GM11168 (cell line): ENCODE measurements at regions not wholly inside any gene's neighbourhood (a gene's known extent, or its start where the extent isn't known, plus 50 kb on each side); places are given as distances from the start of the nearest gene placed in this dataset.

Source experiments
- in situ Hi-C: fragments of 300-500 bp; cut with MboI; formaldehyde crosslinking; loops from one replicate; pipeline ENCODE4 v1.12.0; 2022; ENCODE audit warnings: low sequenced_read_pairs; ENCODE audit not compliant: unreplicated experiment

GRCh38 chr10:90167174-90168064 lies 466.0 kb downstream of the KIF20B start:
- in situ Hi-C loops: no loop called here

DNA sequence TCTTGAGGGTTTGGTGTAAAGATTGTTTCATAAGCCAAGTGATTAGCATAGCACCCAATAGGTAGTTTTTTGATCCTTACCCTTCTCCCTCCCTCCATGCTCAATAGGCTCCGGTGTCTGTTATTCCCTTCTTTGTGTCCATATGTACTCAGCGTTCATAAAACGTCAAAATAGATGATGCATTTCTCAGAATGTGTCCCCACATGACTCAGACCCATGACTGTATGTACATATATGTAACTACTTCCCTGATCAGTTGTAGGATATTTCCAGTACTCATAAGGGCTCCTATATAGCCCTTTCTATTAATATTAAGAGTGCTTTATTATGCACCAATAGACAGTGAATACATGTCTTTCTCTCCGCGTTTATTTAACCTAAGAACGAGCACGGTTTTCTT lies 466.9 kb downstream of the KIF20B start:
- in situ Hi-C loops: no loop called here

- in situ Hi-C loops: no loop called here
Observed at GRCh38 chr10:90171014-90171722, 469.8 kb downstream of the KIF20B start.

GRCh38 chr10:90174531-90174930 lies 473.1 kb downstream of the KIF20B start:
- in situ Hi-C loops: no loop called here

DNA sequence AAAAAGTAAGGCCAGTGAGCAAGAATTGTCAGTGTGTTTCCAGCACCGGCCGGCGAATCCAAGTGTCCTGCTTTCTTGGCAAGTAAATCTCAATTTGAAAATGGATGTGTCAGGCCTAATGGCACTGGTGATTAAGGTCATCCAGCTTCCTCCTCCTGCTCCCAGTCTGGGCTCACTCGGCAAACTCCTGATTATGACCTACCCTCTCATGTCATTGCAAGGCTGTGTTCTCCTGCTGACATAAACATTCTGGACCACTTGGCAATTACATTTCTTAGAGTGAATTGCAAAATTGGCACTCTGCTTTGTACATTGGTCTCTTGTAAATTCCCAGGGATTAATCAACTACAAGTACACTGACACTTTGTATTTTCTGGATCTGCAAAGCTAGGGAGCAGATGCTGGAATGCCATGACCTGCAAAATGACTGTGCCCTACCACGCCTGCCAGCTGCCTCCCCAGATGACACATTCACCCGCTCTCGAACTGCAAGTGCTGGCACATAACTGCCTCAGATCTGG lies 473.8 kb downstream of the KIF20B start:
- in situ Hi-C loops: no loop called here

DNA sequence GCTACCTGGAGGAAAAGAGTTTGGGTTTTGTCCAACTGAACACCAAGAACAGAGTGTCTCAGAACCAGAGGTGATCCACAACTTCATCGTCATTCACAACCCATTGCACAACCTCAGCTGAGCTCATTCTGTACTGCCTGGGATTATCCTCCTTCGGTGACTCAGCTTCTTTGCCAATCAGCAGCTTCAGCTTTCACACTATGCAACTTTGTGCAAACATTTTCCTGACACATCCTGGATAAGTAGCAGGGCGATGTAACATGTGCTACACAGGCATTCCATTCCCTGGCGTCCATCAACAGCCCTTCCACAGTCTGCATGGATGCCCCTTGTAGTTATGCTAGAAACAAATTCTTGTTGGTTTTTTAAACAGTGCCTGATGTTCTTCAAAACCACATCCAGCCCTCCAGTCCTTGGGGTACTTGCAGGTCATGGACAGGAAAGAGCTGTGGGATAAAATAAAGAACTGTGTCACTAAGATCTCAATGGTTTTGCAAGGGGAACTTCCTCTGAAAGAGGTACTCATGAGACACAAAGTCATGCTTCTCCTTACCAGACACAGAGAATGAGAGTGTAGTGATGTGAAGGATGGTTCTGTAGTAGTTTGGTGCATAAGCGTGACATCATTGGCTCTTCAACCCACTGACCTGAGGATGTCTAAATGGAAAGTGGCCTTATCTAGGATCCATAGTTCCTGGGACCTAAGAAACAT lies 478.5 kb downstream of the KIF20B start:
- in situ Hi-C loops: no loop called here

- in situ Hi-C loops: no loop called here
Observed at GRCh38 chr10:90180886-90181691, 479.7 kb downstream of the KIF20B start.

DNA sequence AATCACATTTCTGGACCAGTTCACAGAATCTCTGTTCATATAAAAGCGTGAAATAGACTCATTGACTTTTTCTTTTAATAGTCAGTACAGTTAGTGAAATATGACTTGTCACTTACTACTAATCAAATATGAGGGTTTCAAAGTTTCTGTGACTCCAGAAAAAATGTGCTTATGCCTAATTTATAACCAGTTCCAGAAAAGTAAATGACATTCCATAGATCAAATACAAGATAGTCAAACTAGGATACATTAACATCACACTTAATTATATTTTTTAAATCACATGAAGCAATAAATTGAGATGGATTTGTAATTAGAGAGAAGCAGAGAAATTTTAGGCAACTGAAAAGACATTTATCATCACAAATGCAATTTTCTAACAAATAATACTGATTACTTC lies 491.4 kb downstream of the KIF20B start:
- in situ Hi-C loops: no loop called here

DNA sequence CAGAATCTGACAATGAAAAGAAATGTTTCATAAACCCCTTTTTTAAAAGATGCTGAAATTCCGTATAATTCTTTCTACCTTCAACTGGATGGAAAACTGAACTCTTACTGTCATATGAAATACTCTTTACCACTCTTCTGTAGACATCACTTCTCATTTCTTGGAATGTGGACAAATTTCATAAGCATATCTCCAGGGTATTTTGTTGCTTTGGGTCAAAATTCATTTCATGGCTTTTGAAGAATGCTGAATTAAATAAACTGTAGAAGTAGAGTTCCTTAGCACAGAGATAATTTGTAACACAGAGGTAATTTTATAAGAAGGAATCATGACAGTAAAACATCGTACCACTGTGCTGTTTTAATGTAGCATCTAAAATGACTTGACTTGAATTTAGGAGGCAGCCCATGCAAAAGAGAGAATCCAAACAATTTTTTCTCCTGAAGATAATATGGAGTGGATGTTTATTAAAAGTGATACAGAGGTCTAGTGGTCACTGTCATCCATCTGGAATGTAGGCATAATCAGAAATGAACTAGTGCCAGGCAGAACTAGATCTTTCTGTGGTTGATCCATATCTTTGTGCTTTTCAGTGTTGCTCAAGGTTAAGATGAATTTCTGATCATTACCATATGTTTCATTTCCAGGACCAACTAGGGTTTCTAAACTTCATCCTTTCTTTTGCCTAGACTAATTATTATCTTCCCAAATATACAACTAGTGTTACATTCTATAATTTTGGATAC lies 492.0 kb downstream of the KIF20B start:
- in situ Hi-C loops: no loop called here

DNA sequence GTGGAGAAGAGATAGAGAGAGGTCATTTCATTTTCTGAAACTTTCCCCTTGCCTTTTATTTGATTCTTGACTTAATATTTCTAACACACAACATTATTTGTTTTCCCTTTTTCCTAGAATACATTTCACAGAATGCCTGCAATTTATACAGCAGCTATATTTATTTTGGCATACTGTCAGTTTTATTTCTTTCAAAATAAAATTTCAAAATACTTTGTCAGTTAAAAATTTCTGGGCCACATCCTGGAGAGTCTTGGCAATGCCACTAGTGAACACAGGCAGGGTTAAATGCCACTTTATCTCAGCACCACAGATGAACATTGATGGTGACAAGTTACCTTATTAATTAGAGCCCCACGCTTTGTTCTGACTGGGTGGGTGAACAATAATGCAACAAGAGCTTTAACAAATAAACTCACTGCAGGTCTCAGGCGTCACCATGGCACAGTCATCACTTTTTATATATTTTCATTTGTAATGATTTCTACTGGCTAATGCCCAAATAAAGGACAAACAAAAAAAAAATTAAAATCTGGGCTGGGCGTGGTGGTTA lies 494.0 kb downstream of the KIF20B start:
- in situ Hi-C loops: no loop called here

- in situ Hi-C loops: no loop called here
Observed at GRCh38 chr10:90197766-90198165, 496.4 kb downstream of the KIF20B start.

GRCh38 chr10:90199093-90199492 lies 497.7 kb downstream of the KIF20B start:
- in situ Hi-C loops: no loop called here

- in situ Hi-C loops: no loop called here
Observed at GRCh38 chr10:90199513-90199912, 498.1 kb downstream of the KIF20B start.

DNA sequence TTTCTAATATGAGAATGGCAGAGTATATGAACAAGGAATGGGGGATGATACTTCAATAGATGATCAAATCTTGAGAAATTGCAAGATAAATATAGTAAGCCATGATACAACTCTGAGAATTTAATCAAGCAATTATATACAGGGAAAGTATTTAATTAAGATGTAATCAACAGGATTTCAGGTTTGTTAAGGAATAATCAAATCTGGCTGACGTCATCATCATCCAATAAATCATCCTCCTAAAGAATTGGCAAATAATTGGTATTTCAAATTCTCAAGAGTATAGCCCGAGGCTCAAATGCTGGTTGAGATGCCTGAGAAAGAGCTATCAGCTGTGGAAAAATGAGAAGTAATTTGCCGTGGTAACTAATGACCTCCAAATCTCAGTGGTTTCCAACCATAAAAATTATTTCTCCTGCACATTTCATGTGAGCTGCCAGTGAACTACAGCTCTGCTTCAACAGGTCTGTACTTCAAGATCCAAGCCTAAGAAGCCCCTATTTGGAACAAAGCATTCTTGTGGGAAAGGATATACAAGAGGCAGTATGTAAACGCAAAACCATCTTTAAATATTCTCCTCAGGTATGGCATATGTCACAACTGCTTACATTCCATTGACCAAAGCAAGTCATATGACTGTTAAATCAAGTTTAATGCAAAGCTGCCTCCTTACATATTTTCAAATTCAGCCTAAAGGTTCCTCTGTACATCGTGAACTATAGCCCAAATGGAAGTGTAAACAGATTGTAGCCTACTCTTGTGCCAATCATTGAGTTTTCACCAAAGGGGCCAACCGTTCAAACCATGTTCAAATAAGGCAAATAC lies 503.0 kb downstream of the KIF20B start:
- in situ Hi-C loops: no loop called here

- in situ Hi-C loops: no loop called here
Observed at GRCh38 chr10:90204956-90205314, 503.5 kb downstream of the KIF20B start.

DNA sequence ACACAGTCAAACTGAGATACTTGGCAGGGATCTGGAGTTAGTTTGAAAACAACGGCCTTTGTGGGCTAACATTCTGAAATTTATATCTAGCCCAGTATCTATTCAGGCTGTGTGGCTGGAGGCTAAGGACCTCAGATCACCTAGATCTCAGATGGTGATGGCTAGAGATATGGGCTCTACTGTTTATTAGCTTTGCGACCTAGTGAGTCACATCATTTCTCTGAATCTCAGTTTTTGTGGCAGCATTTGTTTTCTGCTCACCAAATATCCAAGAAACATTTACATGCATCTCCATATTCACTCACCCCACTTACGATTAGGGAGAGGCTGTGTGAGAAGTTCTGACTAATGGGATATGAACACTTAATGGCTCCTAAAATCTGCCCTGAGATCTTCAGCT lies 503.9 kb downstream of the KIF20B start:
- in situ Hi-C loops: no loop called here

DNA sequence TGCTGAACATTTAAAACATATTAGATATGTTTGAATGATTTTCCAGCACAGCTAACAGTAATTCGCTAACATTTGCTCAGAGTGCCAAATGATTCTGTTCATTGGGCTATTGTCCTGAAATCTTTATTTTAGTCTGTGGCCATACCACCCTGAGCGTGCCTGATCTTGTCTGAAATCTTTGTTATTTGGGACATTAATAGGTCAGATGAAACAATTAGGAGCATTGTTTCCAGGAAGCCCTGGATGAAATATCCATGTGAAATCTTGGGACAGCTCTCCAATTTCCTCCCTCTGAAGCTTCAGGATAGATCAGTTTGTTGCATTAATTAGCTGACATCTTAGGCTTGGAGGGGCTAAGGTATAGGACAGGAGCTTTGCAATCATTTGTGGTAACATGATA lies 512.0 kb downstream of the KIF20B start:
- in situ Hi-C loops: no loop called here

DNA sequence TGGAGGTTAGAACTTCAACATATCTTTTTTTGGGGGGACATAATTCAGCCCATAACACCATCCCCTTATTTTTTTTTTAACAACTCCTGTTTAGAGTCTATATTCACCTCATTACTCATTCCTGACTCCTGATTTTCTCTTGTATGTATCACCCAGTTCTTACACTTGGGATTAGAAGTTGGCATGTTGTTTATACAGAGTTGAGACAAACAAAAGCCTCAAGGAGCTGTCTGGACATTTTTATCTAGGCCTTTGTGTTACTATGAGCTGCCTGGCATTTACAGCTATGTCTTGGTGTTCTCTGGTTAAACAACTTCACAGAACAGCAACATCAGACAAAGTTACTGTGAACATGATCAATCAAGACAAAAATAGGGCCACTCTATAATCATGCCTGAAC lies 517.5 kb downstream of the KIF20B start:
- in situ Hi-C loops: no loop called here
